Small intestine (tissue), 7 donors: ENCODE measurements at regions not wholly inside any gene's neighbourhood (a gene's known extent, or its start where the extent isn't known, plus 50 kb on each side); places are given as distances from the start of the nearest gene placed in this dataset.
A peak's percentile ranks its signal among the peaks of the same experiment; 100 is the strongest.

ENCODE experiments used
- DNase-seq, 2 donors: peaks; one replicate each; pipeline versions ENCODE4 v3.0.0 to v3.0.0-alpha.2; 2013
- FAIRE-seq: peaks from 2 replicates; lab custom pipeline; 2012; peaks lifted over from hg19 to GRCh38; lab: Jason Lieb, UNC
- H3K27ac ChIP-seq, 3 donors: one replicate each; pipeline ENCODE4 v1.5.1; 2013; ENCODE audit warnings: low read length in 2 of 3, mild to moderate bottlenecking in 2 of 3, control low read depth in 1 of 3, inconsistent platforms in 1 of 3, low read depth in 1 of 3, moderate library complexity in 1 of 3
- H3K27me3 ChIP-seq, 3 donors: one replicate each; pipeline ENCODE4 v1.6.1; 2013; ENCODE audit warnings: low read length in 3 of 3, inconsistent platforms in 1 of 3; ENCODE audit not compliant: control insufficient read depth in 3 of 3, insufficient read depth in 3 of 3
- H3K36me3 ChIP-seq, 3 donors: one replicate each; pipeline ENCODE4 v1.6.1; 2013; ENCODE audit warnings: low read length in 3 of 3, inconsistent platforms in 1 of 3, low read depth in 1 of 3, mild to moderate bottlenecking in 1 of 3, moderate library complexity in 1 of 3; ENCODE audit not compliant: control insufficient read depth in 3 of 3, insufficient read depth in 2 of 3
- H3K4me1 ChIP-seq, 3 donors: one replicate each; pipeline ENCODE4 v1.6.1; 2013; ENCODE audit warnings: low read length in 2 of 3, inconsistent platforms in 1 of 3, low read depth in 1 of 3, mild to moderate bottlenecking in 1 of 3, moderate library complexity in 1 of 3; ENCODE audit not compliant: control insufficient read depth in 3 of 3, insufficient read depth in 2 of 3
- H3K4me3 ChIP-seq, 3 donors: one replicate each; pipeline ENCODE4 v1.5.1; 2013; ENCODE audit warnings: low read length in 3 of 3, control low read depth in 1 of 3, inconsistent platforms in 1 of 3, low read depth in 1 of 3, mild to moderate bottlenecking in 1 of 3, moderate library complexity in 1 of 3
- H3K9me3 ChIP-seq, 2 donors: one replicate each; pipeline ENCODE4 v1.6.1; 2013; ENCODE audit warnings: low read depth in 1 of 2, low read length in 1 of 2; ENCODE audit not compliant: control insufficient read depth in 2 of 2, insufficient read depth in 1 of 2
- WGBS, 3 donors: extraction: QIAGEN DNeasy Blood & Tissue Kit; methylation state at CpG; one replicate each; pipeline ENCODE4 v1.1.7; 2013; 5-methylcytosine and 5-hydroxymethylcytosine counted together
- donor health status: healthy with polysubstance abuse.
- donor health status: control.
- donor health status: control.
- donor health status: Bipolar disorder and iron deficiency.
- donor health status: healthy.

DNA sequence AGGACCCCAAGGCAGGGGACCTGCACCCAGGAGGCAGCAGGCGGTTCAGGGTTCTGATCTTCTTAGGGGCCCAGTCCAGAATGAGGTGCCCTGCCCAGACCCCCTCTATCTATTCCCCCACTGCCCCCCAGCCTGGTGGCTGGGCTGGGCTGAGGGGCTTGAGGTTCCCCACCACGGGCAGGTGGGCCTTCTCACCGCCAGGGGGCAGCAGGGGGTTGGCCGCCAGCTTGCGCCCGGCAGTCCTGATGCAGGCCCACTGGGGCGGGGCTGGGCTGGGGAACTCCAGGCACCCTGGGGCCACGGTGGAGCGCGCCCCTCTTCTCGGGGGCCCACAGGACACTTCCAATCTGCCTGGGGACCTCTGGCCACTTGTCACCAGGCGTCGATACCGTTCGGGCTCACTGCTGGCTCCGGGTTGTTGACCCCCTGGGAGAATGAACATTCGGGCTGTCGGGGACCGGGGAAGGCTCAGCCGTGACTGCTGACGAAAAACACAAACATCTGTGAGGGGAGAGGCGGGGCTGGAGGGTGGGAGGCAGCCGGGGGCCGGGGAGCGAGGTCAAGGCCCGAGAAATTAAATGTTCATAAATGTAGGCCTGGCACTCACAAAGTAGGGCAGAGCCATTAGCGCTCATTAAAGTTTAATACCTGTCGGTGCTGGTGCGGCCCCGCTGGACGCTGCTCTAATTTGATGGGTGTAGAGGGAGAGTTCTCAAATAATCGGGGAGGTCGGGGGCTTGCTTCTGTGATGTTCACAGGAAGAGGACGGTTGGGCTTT lies 219.3 kb upstream of the GSE1 start:
- 52 to 57% (median 53%) methylated on average over 30 to 34 of the region's 34 CpGs for WGBS, 3 donors
- no peak overlapping the region for H3K4me3 ChIP-seq
- peaks cover 0 to 3% of the 10 kb centered on the region in 2 donors for H3K9me3 ChIP-seq
- FAIRE-seq = no peak
- no peak overlapping the region for H3K27ac ChIP-seq
- peaks cover 4 to 53% (median 4%) of the 10 kb centered on the region in 3 donors for H3K4me1 ChIP-seq
- H3K27me3 ChIP-seq = no peaks in the 10 kb centered on the region
- H3K36me3 ChIP-seq = peaks cover 0 to 38% (median 0%) of the 10 kb centered on the region in 3 donors
- peak; percentile 39 to 78 for DNase-seq

DNA sequence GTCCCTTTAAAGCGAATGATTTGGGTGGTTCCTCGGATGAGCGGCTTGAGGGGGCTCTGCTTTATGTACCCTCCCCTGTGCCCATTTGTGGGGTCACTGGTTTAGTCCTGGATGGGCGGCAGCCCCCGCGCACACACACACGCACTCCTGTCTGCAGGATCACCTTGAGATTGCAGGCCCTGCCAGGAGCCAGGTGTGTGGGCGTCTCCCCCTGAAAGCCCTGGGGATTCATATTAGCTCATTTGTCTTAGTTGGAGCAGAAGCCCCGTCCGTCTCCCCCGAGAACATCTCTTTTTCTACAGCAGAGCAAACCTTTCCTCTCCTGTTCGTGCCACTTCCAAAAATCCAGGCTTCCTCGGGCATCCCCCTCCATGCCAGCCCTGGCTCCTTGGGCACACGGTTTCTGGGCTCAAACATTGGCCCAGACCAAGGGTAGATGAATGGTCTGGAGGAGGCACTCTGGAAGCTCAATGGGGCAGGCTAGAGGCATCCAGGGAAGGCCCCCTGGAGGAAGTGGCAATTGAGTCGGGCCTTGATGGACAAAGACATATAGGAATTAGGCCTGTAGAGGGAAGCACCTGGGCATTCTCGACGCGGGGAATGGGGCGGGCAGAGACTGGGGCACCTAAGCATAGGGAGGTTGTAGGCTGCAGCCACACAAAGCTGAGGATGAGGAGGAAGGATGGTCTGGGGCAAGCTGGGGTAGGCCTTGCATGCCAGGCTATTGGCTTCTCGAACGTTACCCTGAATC lies 218.5 kb upstream of the GSE1 start:
- FAIRE-seq (no peak), DNase-seq (no peak)
- peaks cover 0 to 3% of the 10 kb centered on the region in 2 donors for H3K9me3 ChIP-seq
- peaks cover 0 to 43% (median 0%) of the 10 kb centered on the region in 3 donors for H3K36me3 ChIP-seq
- WGBS, 3 donors = 85 to 89% (median 87%) methylated on average over 20 to 21 of the region's 21 CpGs
- H3K27ac ChIP-seq = peak overlapping the region in 1 of 3 donors; percentile 39
- no peak overlapping the region for H3K4me3 ChIP-seq
- H3K4me1 ChIP-seq = peaks cover 4 to 54% (median 4%) of the 10 kb centered on the region in 3 donors
- no peaks in the 10 kb centered on the region for H3K27me3 ChIP-seq

DNA sequence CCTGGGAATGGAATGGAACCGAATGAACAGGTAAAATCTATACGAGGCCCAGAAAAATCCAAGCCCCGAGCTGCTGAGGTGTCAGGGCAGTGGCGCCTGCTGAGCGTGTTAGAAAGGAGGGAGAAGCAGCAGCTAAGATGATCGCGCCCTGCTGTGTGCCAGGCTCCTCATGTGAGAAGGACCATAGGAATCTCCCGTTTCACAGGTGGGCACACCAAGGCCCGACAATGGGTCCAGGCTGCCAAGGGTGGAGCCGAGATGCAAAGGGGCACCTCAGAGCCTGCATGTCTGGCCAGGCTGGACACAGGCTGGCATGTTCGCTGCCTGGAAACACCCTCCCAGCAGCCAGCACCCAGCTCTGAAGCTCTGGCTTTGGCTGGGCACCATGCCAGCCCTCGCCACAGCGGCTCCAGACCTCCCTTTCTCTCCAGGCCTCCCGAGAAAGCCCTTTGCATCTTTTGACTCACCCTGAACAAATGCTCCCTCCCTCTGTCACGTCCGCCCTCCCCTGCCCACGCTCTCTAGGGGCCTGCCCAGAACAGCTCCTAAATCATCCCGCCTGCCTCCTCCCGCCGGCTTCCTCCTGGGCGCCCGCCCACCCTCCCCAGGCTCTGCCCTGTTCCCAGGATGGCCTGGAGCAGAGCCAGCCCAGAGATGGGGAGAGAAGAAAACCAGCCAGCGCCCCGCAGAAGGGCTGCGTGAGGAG lies 217.8 kb upstream of the GSE1 start:
- FAIRE-seq = no peak
- peaks cover 0 to 45% (median 0%) of the 10 kb centered on the region in 3 donors for H3K36me3 ChIP-seq
- peaks cover 4 to 48% (median 4%) of the 10 kb centered on the region in 3 donors for H3K4me1 ChIP-seq
- peaks cover 0 to 3% of the 10 kb centered on the region in 2 donors for H3K9me3 ChIP-seq
- 22 to 41% (median 39%) methylated on average over 24 to 25 of the region's 25 CpGs for WGBS, 3 donors
- DNase-seq = peak; percentile 45 to 52
- H3K27me3 ChIP-seq = no peaks in the 10 kb centered on the region
- peak overlapping the region in 1 of 3 donors; percentile 45 for H3K27ac ChIP-seq
- H3K4me3 ChIP-seq = no peak overlapping the region

DNA sequence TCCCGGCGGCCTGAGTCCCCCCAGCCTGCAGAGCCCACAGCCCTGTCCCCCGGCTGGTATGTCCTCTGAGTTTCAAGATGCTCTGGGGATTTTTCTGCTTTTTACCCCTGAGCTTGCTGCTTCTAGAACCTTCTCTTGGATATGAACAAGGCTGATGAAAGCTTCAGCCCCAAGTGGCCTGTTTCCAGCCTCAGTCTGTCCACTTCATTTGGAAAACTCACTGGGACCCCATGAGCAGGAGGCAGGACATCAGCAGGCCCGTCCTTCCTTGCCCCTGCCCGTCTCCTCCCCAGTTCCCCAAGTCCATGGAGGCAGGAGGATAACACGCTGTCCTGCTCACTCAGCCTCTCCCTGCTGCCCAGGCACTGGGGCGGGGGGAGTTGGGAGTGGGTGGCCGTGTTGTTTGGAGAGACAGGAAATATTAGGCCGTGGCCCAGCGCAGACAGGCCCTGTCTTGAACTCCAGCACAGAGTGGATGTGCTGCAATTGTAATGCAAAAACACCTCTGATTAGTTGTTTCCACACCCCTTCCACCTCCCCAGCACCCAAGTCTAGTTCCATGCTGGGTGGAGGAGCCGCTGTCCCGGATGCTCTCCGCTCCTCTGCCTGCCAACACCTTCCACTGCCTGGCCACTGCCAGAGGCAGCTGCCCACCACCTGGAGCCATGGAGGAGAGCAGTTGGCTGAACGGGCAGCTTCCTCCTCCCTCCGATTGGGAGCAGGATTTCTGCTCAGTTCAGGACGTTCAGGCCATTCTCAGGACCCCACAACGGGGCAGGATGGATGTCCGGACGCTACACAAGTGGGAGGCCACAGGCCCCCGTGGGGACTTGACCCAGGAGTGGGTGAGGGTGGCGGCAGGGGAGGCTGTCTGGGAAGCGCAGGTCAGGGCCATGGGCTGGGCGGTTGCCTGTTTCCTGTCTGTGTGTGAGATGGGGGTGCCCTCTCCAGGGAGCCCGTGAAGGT lies 216.9 kb upstream of the GSE1 start:
- Histone ChIP-seq H3K36me3 (peaks cover 0 to 42% (median 0%) of the 10 kb centered on the region in 3 donors), H3K27me3 (no peaks in the 10 kb centered on the region), H3K4me3 (no peak overlapping the region), H3K27ac (peak overlapping the region in 1 of 3 donors; percentile 45), H3K9me3 (peaks cover 0 to 6% of the 10 kb centered on the region in 2 donors), H3K4me1 (peaks cover 4 to 41% (median 4%) of the 10 kb centered on the region in 3 donors)
- FAIRE-seq (no peak), DNase-seq (no peak)
- 61 to 63% (median 62%) methylated on average over 24 of the region's 24 CpGs for whole genome bisulfite sequencing, 3 donors

DNA sequence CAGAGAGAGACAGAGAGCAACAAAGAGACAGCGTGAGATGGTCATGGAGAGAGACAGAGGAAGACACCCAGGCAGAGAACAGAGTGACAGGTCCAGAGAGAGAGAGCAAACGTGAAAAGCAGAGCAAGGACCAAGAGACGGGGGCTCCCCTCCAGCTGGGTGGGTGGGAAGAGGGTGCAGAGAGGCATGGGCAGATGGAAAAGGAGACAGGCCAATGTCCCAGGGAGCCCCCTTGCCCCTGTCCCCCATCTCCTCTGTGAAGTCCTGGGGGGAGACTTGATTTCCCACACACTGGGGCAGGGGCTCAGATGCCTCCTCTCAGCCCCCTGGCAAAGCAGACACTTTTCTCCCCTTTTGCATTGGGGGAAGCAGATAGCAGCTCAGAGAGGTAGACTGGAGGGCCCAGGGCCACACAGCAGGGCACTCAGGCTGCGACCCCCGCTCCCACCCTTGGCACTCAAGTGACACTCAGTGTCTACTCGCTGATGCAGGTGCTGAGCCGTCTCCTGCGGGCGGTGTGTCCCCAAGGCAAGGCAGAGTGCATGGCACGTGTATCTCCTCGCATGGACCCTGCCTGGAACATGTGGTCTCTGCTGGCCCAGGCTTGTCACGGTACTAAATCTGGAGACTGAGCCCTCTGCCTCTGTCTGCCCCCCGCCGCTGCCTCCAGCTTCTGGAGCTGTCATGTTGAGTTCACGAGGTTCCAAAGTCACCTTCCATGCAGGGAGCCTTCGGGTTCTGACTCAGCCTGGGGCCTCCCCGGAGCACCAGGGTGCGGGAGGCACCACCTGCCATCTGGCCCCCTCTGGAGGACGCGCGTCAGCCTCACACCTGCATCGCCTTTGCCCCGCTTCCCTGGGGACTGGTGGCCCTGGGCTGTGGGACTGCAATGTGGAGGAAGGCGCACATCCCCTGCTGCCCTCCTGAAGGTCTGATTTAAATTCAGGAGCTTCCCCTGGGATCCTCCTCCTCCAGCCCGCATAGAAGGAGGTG lies 215.9 kb upstream of the GSE1 start:
- Histone ChIP-seq H3K4me1 (peaks cover 0 to 36% (median 4%) of the 10 kb centered on the region in 3 donors), H3K9me3 (peaks cover 0 to 4% of the 10 kb centered on the region in 2 donors), H3K36me3 (peaks cover 0 to 41% (median 0%) of the 10 kb centered on the region in 3 donors), H3K27ac (peak overlapping the region in 1 of 3 donors; percentile 45), H3K27me3 (no peaks in the 10 kb centered on the region), H3K4me3 (no peak overlapping the region)
- FAIRE-seq (no peak), DNase-seq (peak; percentile 77 to 83)
- WGBS, 3 donors = 25 to 64% (median 37%) methylated on average over 25 of the region's 25 CpGs

DNA sequence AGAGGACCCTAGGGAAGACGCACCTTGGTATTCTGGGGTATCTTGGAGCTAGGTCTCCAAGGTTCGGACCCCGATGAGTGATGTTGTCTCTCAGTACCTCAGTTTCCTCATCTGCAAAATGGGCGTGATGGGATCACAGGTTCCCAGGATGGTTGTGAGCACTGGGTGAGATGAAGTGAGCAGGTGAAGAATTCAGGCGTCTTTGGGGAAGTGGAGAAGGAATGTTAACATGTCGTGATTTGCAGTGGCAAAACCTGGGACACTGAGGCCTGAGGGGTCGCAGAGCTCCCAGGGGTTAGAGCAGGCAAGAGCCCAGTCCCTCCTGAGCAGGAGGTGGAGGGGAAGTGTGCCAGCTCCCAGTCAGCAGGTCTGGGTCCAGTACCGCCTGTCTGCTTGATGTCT lies 215.1 kb upstream of the GSE1 start:
- DNase-seq = no peak

More for the DNA sequence above, 215.1 kb upstream of the GSE1 start:
- Histone ChIP-seq H3K27ac (no peak overlapping the region), H3K27me3 (no peaks in the 10 kb centered on the region), H3K9me3 (peaks cover 0 to 4% of the 10 kb centered on the region in 2 donors), H3K36me3 (peaks cover 0 to 40% (median 0%) of the 10 kb centered on the region in 3 donors), H3K4me3 (no peak overlapping the region), H3K4me1 (peaks cover 0 to 40% (median 4%) of the 10 kb centered on the region in 3 donors)
- WGBS, 3 donors = 79 to 93% (median 88%) methylated on average over 8 of the region's 8 CpGs
- FAIRE-seq = no peak
